C4-2B (cell line): ENCODE measurements at regions not wholly inside any gene's neighbourhood (a gene's known extent, or its start where the extent isn't known, plus 50 kb on each side); places are given as distances from the start of the nearest gene placed in this dataset.

Experiments used
- CTCF ChIP-seq: fragments of 450-650 bp; conservative IDR thresholded peaks from 2 replicates; pipeline ENCODE4 v1.5.1; 2017; ENCODE audit warnings: mild to moderate bottlenecking
- ZFX ChIP-seq: fragments of 450-650 bp; IDR thresholded peaks from 2 replicates; pipeline ENCODE4 v1.6.1; 2017

GRCh38 chr2:128805918-128806317, 487.2 kb upstream of the HS6ST1 start:
- TF ChIP-seq CTCF: no peak
- no peak for TF ChIP-seq ZFX
